NCI-H345 treated with DMSO at 0.1 percent for 48 hours (cell line): ENCODE measurements at regions not wholly inside any gene's neighbourhood (a gene's known extent, or its start where the extent isn't known, plus 50 kb on each side); places are given as distances from the start of the nearest gene placed in this dataset.

Experiments
- DNase-seq: peaks from one replicate; lab custom pipeline; 2025; ENCODE audit not compliant: unreplicated experiment; lab: John Stamatoyannopoulos, UW

DNA sequence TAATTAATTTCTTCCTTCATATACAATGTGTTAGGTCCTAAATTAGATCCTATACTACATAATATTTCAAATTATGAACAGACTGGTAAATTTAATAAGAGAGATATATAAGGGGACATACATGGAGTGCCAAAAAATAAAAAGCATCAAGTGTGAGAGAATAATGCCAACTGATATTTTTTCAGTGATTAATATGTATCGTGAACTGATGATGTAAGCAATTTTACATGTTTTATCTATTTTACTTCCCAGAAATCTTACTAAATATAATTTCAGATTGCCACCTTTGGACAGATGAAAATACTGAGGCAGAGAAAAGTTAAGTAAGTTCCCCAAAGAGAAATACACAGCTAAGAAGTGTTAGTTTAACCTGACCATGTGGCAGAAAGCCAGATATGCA lies 870.8 kb downstream of the SLITRK5 start:
- DNase-seq: no peak

DNA sequence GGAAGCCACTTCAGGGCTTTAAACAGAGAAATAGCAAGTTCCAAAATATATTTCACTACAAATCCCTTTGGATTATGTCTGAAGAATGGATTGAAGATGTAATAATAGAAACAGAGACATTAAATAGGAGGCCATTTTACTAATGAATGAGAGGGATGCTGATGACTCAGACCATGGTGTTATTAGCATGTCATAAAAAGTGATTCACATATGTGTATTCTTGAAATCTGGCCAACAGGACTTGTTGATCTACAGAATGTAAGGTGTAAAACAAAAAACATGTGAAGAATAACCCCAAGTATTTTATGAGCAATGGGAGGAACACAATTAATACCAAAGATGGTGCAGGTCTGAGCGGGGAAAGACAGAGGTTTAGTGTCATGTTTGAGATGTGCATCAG lies 873.7 kb downstream of the SLITRK5 start:
- DNase-seq: no peak

DNA sequence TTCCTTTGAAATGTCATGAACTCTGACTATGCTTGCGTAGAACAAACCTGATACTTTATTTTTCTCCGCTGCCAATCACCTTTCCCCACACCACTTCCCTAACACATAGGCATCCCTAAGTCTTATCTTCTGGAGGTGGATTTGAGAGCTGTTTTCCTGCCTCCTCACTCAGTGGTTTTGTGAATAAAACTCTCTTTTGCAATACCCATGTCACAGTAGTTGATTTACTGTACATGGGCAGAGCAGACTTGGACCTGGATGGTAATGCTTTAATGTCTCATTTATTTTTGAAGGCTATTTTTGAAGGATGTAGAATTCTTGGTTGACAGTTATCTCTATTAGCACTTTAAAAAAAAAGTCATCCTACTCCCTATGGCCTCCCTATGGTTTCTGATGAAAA lies 881.8 kb downstream of the SLITRK5 start:
- DNase-seq: no peak

DNA sequence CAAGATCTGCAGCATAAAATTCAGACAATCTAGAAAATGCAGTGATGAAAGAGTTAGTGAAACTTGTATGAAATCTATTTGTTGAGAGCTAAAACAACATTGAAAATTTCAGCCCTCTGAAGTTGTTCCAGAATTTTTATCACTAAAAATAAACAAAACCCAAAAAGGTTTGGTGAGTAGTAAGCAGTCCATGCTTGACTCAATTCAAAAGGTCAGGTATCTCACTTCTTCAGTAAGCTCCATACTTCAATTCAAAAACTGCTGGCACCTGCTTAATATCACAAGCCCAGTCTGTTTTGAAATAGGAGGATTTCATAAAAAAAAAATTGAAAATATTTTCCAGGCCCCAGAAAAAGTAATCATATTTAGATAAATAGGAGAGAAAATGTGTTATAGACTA lies 894.4 kb downstream of the SLITRK5 start:
- no peak for DNase-seq

DNA sequence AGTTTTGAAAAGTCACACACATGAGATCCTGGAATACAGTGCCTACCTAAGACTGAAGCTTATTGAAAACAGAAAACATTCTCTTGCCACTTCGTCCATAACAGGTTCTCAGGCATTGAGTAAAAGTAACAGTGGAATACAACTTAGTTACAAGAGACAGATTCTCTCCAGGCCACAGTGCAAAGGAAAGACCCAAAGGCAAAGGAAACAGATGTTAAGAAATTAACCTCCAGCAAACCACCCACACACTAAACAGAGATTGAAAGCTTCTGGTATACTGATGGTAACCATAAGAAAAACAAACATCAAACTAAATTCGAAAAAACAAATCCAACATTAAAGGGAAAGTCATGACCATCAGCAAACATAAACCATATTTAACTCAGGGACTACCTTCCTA lies 914.7 kb downstream of the SLITRK5 start:
- DNase-seq: no peak

DNA sequence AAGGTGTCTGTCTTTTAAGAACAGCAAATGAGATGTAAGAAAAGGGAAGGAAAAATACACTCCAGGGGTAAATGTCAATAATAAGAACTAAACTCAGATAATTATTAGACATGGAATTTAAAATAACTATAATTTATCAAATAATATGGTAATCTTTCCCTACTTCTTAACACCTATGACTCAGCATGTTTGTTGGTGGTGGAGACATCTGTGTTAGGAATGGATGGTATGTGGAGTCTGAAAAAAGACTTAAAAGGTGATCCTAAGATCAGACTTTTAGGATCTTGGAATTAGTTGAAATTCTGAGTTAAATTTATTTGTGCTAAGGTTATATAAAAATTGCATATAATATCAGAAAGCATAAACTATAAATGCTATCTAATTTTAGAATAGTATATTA lies 915.1 kb downstream of the SLITRK5 start:
- no peak for DNase-seq

DNA sequence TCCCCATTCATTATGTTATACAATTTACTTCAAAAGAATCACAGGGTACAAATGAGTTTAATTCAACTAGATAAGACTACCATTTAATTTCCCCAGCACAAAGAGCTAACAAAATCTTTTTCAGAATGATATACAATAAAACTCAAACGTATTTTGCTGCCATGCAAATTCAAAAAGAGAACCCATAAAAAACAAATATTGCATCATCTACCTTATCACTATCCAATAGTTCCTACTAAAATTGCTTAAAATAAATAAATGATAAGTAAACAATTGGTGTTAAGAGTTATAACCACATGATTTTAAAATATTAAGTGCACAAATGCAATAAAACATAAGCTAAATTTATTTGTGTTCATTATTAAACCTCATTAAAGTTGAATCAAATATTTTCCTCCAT lies 919.4 kb downstream of the SLITRK5 start:
- DNase-seq: no peak

DNA sequence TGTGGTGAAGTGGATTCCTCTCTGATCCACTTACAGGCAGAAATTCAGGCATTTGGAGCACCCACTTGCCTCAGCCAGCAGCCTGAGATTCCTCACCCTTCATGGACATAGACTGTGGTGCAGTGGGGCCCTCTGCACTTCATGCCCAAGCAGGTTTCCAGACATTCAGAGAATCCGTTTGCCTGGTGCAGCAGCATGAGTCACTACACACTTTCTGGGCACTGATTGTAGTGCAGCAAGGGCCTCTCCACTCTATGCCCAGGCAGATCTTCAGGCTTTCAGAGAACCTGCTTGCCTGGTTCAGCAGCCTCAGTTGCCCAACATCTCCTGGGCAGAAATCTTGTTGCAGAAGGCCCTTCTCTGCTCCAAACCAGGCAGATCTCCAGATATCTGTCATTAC lies 920.9 kb downstream of the SLITRK5 start:
- DNase-seq: no peak

DNA sequence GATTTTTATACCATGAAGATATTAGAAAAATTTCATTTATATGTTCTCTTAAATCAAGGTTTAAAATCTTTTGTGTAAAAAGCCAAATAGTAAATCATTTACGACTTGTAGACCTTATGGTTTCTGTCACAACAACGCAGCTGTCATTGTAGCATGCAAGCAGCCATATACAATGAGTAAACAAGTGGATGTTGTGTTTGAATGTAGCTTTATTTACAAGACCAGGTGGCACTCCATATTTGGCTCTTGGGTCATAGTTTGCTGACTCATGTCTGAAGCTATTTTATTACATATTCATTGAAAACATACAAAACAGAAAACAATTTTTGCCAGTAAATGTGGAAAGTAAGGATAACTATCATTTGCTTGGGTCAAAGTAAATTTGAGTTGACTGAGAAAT lies 930.8 kb downstream of the SLITRK5 start:
- no peak for DNase-seq

DNA sequence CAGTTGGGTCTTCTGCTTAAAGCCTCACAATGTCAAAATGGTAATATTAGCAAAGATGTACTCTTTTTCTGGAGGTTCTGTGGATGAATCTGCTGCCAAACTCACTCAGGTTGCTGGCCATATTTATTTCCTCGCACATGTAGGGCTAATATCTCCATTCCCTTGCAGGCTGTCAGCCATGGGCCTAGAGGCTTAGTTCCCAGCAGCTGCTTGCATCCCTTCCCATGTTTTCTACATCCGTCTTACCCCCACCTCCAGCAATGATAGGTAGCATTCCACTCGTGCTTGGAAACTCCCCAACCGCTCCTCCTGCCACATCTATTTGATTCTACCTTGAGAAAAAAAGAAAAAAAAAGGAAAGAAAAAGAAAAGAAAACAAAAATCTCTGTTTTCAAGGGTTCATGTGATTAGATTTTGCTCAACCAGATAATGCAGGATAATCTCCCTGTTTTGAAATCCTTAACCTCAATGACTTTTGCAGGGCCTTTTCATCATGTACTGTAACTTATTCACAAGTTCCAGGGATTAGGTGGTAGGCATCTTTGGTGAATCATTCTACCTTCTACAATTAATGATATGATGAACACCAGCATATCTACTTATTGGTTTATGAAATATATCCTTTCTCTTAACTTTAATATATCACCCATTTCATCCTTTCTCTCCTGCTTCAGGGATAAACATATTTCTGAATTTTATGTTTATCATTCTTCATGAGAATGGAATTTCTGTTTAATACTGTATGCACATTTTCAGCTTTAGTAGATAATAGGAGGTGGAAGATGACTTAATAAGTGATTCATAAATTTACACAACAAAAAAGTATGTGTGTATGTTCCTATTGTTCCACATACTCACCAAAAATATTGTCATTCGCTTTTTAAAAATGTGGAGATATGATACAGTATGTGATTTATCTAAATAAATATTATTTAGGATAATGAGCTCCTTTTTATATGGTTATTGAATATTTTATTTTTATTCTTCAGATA lies 931.9 kb downstream of the SLITRK5 start:
- DNase-seq: no peak

DNA sequence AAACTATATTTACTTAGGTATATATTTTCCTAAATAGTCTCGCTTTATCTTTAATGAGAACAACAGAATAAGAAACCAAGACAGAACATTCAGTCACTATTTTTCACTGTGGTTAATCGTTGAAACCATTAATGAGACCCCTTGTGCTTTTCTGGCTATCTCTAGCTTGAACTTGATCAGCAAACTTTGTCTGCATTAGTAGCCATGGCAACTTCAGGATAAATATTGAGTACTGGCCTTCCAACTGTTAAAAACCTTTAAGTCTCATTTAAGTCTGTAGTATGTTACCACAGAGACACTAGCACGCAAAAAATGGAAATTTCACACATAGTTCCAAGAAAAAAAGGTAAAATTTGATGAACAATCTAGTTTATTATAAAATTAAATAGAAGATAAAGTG lies 946.0 kb downstream of the SLITRK5 start:
- no peak for DNase-seq

DNA sequence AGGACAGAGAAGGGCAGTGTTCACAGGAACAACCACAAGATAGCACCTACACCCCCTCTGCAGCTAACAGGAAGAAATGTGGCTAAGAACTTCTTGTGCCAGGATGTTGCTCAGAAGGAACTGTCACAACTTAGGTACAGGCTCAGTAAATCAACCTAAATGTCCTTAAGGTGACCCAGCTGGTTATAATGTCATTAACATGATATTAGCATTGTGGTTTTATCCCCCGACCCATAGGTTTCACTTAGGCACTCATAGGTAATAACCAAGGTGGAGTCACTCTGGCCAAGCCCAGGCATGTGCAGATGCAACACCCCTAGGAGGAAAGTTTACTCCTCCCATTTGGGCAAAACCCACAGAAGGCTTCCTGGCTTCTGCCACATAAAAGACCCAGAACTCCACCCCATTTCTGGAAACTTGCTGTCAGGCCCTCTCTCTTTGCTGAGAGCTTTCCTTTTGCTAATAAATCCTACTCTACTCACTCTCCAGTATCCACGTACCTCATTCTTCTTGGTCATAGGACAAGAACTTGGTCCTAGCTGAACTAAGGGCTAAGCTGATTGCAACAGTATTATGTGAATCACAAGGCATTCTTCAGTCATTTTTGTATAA lies 951.3 kb downstream of the SLITRK5 start:
- DNase-seq: no peak

DNA sequence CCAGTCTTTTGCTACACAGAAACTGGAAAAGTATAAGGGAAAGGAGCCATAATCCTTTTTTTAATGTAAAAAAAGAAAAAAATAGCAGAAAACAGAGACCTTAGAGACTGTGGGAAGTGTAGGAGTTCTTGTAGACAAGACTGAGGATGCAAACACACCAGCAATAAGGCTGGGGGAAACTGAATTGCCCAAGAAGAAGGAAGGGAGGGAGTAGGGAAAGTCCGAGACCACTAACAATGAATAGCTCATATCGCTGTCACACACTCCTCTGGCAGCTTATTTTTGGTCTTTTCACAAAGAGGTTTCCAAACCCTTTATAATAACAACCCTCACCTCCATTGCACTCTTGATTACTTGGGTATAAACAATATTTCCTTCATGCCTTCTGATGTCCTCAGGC lies 952.0 kb downstream of the SLITRK5 start:
- no peak for DNase-seq

DNA sequence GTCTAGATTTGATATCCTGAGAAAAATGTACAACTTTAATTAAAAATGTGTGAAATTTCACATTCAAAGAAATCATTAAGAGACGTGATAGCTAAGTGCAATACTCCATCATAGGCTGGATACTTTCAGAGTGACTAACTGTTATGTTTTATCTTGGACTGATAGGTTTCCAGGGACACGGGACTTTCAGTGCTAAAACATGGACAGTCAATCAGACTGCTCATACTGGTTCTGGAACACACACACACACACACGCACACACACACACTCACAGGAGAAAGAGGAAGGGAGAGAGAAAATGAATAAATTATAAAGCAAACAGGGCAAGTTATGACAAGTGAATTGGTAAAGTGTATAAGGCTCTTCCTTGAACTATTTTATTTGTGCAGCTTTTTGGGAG lies 955.9 kb downstream of the SLITRK5 start:
- no peak for DNase-seq

DNA sequence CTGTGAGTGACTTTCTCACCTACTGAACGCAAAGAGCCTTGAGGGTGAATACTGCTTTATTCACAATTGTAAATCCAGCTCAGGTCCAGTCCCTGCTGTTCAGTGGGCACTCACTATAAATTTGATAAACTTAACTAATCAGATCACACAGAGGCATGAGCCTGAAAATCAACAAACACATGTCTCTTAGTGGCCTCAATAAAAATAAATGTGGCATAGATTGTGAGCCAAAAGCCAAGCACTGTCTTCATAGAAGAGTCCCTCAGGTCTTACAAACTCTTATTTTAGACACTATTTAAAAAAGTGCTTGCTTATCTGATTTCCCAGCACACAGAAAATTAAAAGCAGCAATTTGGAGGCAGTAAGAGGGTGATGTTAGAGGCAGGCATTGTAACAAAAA lies 957.7 kb downstream of the SLITRK5 start:
- DNase-seq: no peak

DNA sequence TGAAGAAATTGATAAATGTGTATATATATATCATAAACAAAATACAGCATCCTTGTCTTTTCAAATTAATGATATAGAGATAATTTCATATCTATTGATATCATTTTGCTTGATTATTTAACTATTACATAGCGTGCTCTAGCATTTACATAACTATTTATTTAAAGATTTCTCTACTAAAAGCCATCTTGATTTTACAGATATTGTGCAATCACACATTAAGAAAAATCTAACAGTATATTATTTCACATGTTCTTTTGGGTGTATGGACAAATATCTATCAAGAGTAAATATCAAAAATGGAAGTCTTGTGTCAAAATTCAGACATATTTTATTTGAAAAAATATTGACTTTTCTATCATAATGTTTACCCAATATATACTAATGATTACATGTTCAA lies 966.8 kb downstream of the SLITRK5 start:
- DNase-seq: no peak

DNA sequence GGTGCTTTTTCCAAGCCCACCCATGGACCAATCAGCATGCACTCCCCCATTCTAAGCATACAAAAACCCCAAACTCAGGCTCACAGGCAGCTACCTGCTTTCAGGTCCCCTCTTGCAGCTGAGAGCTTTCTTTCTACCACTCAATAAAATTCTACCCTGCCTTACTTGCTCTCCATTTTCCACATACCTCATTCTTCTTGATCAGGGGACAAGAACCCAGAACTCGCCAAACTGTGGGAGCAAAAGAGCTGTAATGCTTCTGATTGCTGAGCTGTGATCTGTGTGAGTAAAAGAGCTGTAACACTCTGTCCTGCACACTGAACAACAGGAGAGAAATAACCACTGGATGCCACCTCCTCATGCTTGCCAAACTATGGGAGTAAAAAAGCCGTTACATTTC lies 972.1 kb downstream of the SLITRK5 start:
- DNase-seq: no peak

DNA sequence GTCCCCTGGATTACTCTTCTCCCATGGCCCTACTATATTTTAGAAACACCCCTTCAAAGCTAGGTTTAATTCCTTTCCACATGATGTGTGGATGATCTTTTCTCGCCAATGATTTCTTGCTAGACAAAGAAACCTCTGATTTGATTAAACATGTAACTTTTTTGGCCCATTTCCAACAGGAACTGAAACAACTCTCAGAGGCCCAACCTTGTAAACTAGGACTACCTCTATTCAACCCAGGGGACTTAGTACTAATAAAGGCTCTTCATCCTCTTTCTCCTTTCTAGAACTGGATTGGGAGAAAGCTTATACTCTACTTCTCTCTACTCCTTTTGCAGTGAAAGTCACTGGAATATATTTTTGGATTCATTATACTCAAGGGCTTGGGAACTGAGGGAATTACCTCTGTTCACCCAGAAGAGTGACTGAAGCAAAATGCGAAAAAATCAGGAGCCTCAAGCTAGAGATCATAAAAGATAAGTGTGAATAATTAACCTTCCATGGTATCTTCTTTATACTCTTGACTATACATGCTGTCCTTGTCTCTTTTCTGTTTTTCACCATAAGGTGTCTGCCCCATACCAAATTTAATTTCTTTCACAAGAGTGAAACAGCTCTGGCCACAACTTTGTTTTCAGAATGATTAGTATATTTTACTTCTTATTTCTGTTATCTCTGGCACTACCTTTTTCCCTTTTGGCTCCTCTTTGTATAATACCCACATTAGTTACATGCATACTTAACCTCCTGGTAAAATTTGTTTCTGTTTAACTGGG lies 977.6 kb downstream of the SLITRK5 start:
- no peak for DNase-seq

DNA sequence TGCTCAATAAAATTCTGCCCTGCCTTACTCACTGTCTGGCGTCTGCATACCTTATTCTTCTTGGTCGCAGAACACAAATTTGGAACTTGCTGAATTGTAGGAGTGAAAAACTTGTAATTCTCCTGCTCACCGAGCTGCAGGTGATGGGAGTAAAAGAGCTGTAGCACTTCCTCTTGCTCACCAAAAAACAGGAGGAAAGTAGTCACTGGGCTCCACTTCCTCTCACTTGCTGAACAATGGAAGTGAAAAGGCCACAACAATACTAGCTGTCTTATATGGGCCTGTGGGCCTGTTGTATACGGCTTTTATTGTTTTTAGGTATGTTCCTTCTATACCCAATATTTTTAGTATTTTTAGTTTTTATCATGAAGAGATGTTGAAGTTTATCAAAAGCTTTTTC lies 978.7 kb downstream of the SLITRK5 start:
- DNase-seq: no peak

DNA sequence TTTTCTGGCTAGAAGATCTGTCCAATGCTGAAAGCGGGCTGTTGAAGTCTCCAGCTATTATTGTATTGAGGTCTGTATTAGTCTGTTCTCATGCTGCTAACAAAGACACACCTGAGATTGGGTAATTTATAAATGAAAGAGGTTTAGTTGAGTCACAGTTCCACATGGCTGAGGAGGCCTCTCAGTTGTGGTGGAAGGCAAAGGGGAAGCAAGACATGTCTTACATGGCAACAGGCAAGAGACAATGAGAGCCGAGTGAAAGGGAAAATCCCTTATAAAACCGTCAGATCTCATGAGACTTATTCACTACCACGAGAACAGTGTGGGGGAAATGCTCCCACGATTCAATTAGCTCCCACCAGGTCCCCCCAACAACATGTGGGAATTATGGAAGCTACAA lies 980.4 kb downstream of the SLITRK5 start:
- no peak for DNase-seq

DNA sequence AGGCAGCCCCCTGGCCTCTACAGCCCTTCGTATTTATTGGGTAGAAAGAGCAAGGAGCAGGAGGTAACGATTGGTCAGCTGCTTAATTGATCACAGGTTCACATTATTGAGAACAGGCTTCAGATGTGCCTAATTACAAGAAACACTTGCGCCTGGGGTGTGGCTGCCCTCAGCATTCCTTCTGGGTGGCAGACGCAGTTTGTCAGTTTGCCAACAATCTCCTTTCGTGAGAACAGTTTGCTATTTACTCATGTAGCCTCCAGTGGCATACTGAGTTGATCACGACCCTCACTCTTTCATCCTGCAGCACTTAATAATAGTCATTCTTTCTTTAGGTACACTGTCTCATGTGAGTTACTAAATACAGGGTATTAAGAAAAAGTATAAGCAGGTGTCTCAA lies 985.6 kb downstream of the SLITRK5 start:
- DNase-seq: no peak

DNA sequence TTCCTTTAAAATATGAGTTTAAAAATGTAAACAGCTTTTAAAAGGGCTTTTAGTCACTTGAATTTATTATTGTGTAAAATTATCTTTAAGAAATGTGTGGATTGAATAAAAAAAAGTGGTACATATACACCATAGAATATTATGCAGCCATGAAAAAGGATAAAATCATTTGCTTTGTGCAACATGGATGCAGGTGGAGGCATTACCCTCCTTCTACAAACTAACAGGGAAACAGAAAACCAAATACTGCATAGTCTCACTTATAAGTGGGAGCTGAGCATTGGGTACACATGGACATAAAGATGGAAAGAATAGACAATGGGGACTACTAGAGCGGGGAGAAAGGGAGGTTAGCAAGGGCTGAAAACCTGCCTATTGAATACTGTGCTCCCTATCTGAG lies 999.3 kb downstream of the SLITRK5 start:
- DNase-seq: no peak
